RWPE2 (cell line): ENCODE measurements at regions not wholly inside any gene's neighbourhood (a gene's known extent, or its start where the extent isn't known, plus 50 kb on each side); places are given as distances from the start of the nearest gene placed in this dataset.

Experiments used
- ATAC-seq: fragments of 200-7000 bp; cut with Tn5 transposase; 3 replicates; pipeline ENCODE4 v1.9.1; 2021; ENCODE audit warnings: low read depth
- DNase-seq: peaks from one replicate; pipeline ENCODE4 v3.0.0-alpha.2; 2020; ENCODE audit warnings: low spot score
- H3K27ac ChIP-seq: fragments of 450-650 bp; 2 replicates; pipeline ENCODE4 v1.5.1; 2017; ENCODE audit warnings: mild to moderate bottlenecking; ENCODE audit not compliant: poor library complexity, severe bottlenecking
- H3K27me3 ChIP-seq: fragments of 250-450 bp; sonication (Bioruptor Pico); 2 replicates; pipeline ENCODE4 v1.5.1; 2021; ENCODE audit warnings: mild to moderate bottlenecking, moderate library complexity; ENCODE audit not compliant: insufficient read depth, poor library complexity, severe bottlenecking
- H3K36me3 ChIP-seq: fragments of 250-450 bp; sonication (Bioruptor Pico); 2 replicates; pipeline ENCODE4 v1.5.1; 2020; ENCODE audit warnings: low read depth, mild to moderate bottlenecking, moderate library complexity
- H3K4me1 ChIP-seq: fragments of 250-450 bp; sonication (Bioruptor Pico); 2 replicates; pipeline ENCODE4 v1.5.1; 2021; ENCODE audit warnings: mild to moderate bottlenecking, moderate library complexity; ENCODE audit not compliant: insufficient read depth, poor library complexity, severe bottlenecking
- H3K4me3 ChIP-seq: fragments of 250-450 bp; sonication (Bioruptor Pico); 2 replicates; pipeline ENCODE4 v1.5.1; 2021; ENCODE audit warnings: mild to moderate bottlenecking, moderate library complexity; ENCODE audit not compliant: severe bottlenecking
- H3K9me3 ChIP-seq: fragments of 250-450 bp; sonication (Bioruptor Pico); 2 replicates; pipeline ENCODE4 v1.5.1; 2021; ENCODE audit warnings: mild to moderate bottlenecking, moderate library complexity; ENCODE audit not compliant: severe bottlenecking
- TF ChIP-seq, protein P1 (sequence below): fragments of 450-650 bp; IDR thresholded peaks from one replicate; pipeline ENCODE4 v1.5.1; 2017; ENCODE audit warnings: mild to moderate bottlenecking, moderate library complexity; ENCODE audit not compliant: poor library complexity, severe bottlenecking

DNA sequence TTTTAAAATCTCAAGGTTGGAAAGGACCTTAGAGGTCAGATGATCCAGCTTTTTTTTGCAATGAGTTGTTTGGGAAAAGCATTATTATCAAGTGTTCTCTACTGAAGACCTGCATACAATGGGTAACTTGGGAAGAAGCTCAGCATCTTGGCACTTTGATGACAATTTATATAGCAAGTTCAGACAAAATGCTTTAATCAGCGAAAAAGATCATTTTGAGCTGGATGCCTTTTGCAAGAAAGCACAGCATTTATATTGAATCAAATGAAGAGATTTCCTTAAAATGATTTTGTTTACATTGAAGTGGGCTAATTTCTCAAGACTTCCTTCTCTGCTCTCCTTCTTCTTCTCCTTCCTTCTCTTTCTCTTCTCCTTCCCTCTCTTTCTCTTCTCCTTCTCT lies 796.4 kb upstream of the CDH2 start:
- DNase-seq (no peak), ATAC-seq (no peak)
- TF ChIP-seq, protein P1, sequence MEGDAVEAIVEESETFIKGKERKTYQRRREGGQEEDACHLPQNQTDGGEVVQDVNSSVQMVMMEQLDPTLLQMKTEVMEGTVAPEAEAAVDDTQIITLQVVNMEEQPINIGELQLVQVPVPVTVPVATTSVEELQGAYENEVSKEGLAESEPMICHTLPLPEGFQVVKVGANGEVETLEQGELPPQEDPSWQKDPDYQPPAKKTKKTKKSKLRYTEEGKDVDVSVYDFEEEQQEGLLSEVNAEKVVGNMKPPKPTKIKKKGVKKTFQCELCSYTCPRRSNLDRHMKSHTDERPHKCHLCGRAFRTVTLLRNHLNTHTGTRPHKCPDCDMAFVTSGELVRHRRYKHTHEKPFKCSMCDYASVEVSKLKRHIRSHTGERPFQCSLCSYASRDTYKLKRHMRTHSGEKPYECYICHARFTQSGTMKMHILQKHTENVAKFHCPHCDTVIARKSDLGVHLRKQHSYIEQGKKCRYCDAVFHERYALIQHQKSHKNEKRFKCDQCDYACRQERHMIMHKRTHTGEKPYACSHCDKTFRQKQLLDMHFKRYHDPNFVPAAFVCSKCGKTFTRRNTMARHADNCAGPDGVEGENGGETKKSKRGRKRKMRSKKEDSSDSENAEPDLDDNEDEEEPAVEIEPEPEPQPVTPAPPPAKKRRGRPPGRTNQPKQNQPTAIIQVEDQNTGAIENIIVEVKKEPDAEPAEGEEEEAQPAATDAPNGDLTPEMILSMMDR, result no peak
- Histone ChIP-seq H3K27me3 (no peaks in the 10 kb centered on the region), H3K27ac (no peak overlapping the region), H3K9me3 (no peaks in the 10 kb centered on the region), H3K36me3 (no peaks in the 10 kb centered on the region), H3K4me1 (no peaks in the 10 kb centered on the region), H3K4me3 (no peak overlapping the region)

DNA sequence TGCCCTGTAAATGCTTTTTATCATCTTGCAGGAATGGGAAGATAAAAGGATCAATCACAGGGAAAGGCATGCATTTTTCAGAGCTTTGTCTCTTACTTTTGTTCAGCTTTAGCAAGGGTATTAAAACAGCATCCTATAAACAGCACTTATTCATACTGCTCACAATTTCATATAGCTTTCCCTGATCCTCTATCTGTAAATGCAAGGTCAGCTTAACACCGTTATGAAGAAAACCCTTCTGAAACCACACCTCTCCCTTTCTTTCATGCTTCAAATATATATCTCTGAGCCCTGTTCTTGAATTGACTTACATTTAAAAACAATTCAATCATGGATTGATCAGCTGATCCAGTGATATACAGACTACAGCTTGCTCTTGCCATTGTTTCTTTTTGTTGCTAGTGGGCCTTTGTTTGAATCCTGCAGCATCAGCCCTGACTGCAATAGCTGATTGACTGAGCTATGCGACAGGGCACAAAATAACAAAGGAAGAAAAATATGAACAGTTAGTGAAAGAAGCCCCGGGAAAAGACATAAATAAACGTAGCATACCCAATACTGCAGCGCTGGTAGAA lies 795.5 kb upstream of the CDH2 start:
- H3K4me1 ChIP-seq, result no peaks in the 10 kb centered on the region
- TF ChIP-seq, protein P1, result no peak
- no peak overlapping the region for H3K27ac ChIP-seq
- H3K4me3 ChIP-seq, result no peak overlapping the region
- H3K9me3 ChIP-seq, result no peaks in the 10 kb centered on the region
- H3K27me3 ChIP-seq, result no peaks in the 10 kb centered on the region
- DNase-seq (no peak), ATAC-seq (no peak)
- no peaks in the 10 kb centered on the region for H3K36me3 ChIP-seq

DNA sequence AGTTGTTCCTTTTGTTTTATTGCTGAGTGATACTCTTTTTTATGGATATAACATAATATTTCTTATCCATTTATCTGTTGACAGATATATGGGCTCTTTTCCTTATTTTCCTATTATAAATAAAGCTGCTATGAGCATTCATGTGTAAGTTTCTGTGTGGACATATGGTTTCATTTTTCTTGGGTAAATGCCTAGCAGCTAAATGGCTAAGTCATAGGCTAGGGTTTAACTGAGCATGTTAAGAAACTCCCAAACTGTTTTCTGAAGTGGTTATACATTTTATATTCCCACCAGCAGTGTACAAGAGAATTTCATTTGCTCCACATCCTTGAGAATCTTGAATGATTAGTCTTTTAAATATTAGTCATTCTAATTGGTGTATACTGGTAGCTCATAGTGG lies 786.6 kb upstream of the CDH2 start:
- no peak for DNase-seq

DNA sequence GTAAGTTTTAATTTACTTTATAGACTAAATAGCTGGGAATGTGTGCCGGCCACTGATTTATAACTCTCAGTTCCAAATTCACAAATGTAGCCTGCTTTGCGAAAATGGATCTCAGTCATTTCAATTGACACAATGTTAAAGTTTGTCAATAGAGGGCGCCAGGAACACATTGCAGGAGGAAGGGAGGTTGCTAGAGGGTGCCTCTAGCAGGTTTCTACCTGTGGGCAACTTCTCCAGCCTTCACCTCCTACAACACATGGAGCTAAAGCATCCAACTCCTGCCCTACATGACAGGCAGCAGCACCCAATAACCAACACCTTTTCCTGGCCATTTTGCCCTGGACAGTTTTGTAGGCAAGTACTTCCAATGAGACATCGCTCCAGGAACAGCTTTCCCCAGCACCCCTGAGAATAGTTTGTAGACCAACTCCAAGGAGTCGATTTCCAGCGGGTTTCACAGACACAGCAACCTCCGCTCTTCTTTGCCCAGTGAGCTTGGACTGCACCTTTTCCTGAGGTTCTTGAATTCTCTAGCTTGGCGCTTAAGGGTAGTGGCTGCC lies 784.8 kb upstream of the CDH2 start:
- TF ChIP-seq, protein P1, result peak; percentile 64
- no peaks in the 10 kb centered on the region for H3K27me3 ChIP-seq
- H3K4me1 ChIP-seq, result no peaks in the 10 kb centered on the region
- H3K9me3 ChIP-seq, result no peaks in the 10 kb centered on the region
- H3K36me3 ChIP-seq, result no peaks in the 10 kb centered on the region
- ATAC-seq (peak; percentile 35; the same call in 1 of the 3 replicates), DNase-seq (no peak)
- no peak overlapping the region for H3K4me3 ChIP-seq
- no peak overlapping the region for H3K27ac ChIP-seq

More for the DNA sequence above, 786.6 kb upstream of the CDH2 start:
- no peaks in the 10 kb centered on the region for H3K9me3 ChIP-seq
- H3K27ac ChIP-seq, result no peak overlapping the region
- no peak for ATAC-seq
- H3K4me3 ChIP-seq, result no peak overlapping the region
- TF ChIP-seq, protein P1, result no peak
- H3K27me3 ChIP-seq, result no peaks in the 10 kb centered on the region
- H3K4me1 ChIP-seq, result no peaks in the 10 kb centered on the region
- no peaks in the 10 kb centered on the region for H3K36me3 ChIP-seq

DNA sequence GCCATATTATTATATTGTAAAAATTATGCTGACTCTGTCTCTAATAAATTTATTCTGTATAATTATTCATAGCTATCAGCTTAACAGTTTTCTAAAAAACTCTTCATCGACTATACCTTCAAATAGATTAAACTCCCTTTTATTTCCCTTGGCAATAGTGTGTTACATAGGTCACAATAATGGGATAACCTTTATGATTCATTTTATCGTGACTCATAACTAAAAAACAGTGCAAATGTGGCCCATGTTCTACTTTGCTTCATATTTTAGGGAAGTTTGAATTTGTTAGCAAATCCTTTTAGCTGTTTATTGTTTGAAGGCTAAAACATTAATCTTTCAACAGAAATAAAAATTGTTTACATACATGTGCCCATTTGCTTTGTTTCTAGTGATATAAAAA lies 783.2 kb upstream of the CDH2 start:
- ATAC-seq (peak; percentile 71; the same call in 2 of the 3 replicates), DNase-seq (no peak)
- H3K4me3 ChIP-seq, result no peak overlapping the region
- no peak overlapping the region for H3K27ac ChIP-seq
- H3K27me3 ChIP-seq, result no peaks in the 10 kb centered on the region
- no peaks in the 10 kb centered on the region for H3K9me3 ChIP-seq
- no peaks in the 10 kb centered on the region for H3K36me3 ChIP-seq
- TF ChIP-seq, protein P1, result no peak
- no peaks in the 10 kb centered on the region for H3K4me1 ChIP-seq
